AG04450 (cell line): ENCODE measurements at regions not wholly inside any gene's neighbourhood (a gene's known extent, or its start where the extent isn't known, plus 50 kb on each side); places are given as distances from the start of the nearest gene placed in this dataset.

ENCODE experiments used
- CTCF ChIA-PET: fragments of 300-600, 350-600 bp; formaldehyde crosslinking; extraction: SDS; loops from one replicate; lab custom pipeline; 2022; ENCODE audit warnings: antibody characterized with exemption, inconsistent platforms; lab: Charles Lee
- POLR2A ChIA-PET: fragments of 350-600 bp; formaldehyde crosslinking; extraction: SDS; loops from one replicate; lab custom pipeline; 2021; ENCODE audit warnings: antibody characterized with exemption, inconsistent platforms; lab: Yijun Ruan, JAX
- DNase-seq: peaks from one replicate; pipeline ENCODE4 v3.0.0-alpha.2; 2011; ENCODE audit warnings: low read depth, low spot score
- H3K27ac ChIP-seq: one replicate; pipeline ENCODE4 v1.5.1; 2012; ENCODE audit warnings: low read depth, low read length, control low read depth
- H3K27me3 ChIP-seq: one replicate; pipeline ENCODE4 v1.6.0; 2012; ENCODE audit warnings: low read length; ENCODE audit not compliant: control insufficient read depth, insufficient read depth
- H3K4me3 ChIP-seq: 2 replicates; pipeline ENCODE4 v1.5.1; 2011; ENCODE audit warnings: mild to moderate bottlenecking, low read depth, low read length, control low read depth
- H3K9me3 ChIP-seq: 2 replicates; pipeline ENCODE4 v1.5.1; 2012; ENCODE audit warnings: low read length; ENCODE audit not compliant: control insufficient read depth, insufficient read depth
- TF ChIP-seq, protein P1 (sequence below): IDR thresholded peaks from 2 replicates; pipeline ENCODE4 v1.5.1; 2011; ENCODE audit warnings: low read depth, low read length, control low read depth, inconsistent platforms

- POLR2A ChIA-PET = no interaction called here
- H3K4me3 ChIP-seq = no peak overlapping the region
- H3K9me3 ChIP-seq = no peaks in the 10 kb centered on the region
- CTCF ChIA-PET = no interaction called here
- no peak for DNase-seq
- TF ChIP-seq, protein P1, sequence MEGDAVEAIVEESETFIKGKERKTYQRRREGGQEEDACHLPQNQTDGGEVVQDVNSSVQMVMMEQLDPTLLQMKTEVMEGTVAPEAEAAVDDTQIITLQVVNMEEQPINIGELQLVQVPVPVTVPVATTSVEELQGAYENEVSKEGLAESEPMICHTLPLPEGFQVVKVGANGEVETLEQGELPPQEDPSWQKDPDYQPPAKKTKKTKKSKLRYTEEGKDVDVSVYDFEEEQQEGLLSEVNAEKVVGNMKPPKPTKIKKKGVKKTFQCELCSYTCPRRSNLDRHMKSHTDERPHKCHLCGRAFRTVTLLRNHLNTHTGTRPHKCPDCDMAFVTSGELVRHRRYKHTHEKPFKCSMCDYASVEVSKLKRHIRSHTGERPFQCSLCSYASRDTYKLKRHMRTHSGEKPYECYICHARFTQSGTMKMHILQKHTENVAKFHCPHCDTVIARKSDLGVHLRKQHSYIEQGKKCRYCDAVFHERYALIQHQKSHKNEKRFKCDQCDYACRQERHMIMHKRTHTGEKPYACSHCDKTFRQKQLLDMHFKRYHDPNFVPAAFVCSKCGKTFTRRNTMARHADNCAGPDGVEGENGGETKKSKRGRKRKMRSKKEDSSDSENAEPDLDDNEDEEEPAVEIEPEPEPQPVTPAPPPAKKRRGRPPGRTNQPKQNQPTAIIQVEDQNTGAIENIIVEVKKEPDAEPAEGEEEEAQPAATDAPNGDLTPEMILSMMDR = no peak
- H3K27ac ChIP-seq = no peak overlapping the region
- no peaks in the 10 kb centered on the region for H3K27me3 ChIP-seq
These were observed 907.4 kb upstream of the AGA start for GRCh38 chr4:178349601-178350000.

- TF ChIP-seq, protein P1 = no peak
- Histone ChIP-seq H3K27me3 (no peaks in the 10 kb centered on the region), H3K27ac (no peak overlapping the region), H3K9me3 (no peaks in the 10 kb centered on the region), H3K4me3 (no peak overlapping the region)
- POLR2A ChIA-PET = no interaction called here
- CTCF ChIA-PET = no interaction called here
- DNase-seq = no peak
These were observed 908.9 kb upstream of the AGA start for GRCh38 chr4:178351185-178351584.

DNA sequence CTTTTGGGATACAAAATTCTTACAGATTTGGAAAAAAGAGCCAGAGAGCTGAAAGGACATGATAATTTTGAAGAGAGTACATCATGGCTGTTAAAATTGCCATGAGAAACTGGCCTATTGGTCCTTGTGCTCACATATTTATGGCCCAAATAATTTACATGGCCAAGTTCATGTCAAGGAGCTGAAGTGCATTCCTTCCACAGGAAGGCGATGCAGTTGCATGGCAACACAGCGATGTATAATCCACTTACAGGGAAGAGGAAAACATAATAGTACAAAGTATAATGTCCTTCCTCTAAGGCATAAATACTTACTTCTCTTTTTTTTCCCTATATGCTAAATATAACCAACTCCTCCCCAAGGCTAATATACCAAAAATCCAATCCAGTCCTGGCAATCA, 914.5 kb upstream of the AGA start:
- no peaks in the 10 kb centered on the region for H3K9me3 ChIP-seq

GRCh38 chr4:178385481-178385880, 943.2 kb upstream of the AGA start:
- ChIA-PET POLR2A (no interaction called here), CTCF (no interaction called here)
- H3K27me3 ChIP-seq = no peaks in the 10 kb centered on the region
- TF ChIP-seq, protein P1 = no peak
- H3K9me3 ChIP-seq = no peaks in the 10 kb centered on the region
- no peak overlapping the region for H3K27ac ChIP-seq
- no peak for DNase-seq
- H3K4me3 ChIP-seq = no peak overlapping the region

More for the DNA sequence above, 914.5 kb upstream of the AGA start:
- no peak for DNase-seq
- H3K4me3 ChIP-seq = no peak overlapping the region
- TF ChIP-seq, protein P1 = no peak
- POLR2A ChIA-PET = no interaction called here
- no peak overlapping the region for H3K27ac ChIP-seq
- no peaks in the 10 kb centered on the region for H3K27me3 ChIP-seq
- CTCF ChIA-PET = no interaction called here

DNA sequence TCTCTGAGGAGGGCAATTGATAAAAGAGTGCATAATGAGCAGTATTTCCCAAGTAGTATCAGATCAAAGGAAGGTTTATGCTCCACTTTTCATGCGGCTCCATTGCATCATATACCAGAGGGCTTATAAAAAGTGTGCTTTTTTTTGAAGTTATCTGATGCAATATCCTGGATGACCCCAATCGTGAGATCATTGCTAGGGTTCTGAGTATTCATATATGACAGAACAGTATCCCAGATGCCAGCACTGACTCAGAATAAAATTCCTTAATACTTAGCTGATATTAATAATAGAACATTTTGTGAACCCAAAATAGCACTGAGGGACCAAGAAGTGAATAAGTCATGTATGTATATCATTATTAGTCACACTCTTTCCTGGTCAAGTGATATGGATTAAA, 945.5 kb upstream of the AGA start:
- Histone ChIP-seq H3K27ac (no peak overlapping the region), H3K27me3 (no peaks in the 10 kb centered on the region), H3K4me3 (no peak overlapping the region), H3K9me3 (no peaks in the 10 kb centered on the region)
- DNase-seq = no peak
- TF ChIP-seq, protein P1 = no peak
- POLR2A ChIA-PET = no interaction called here
- CTCF ChIA-PET = no interaction called here
